Stimulated activated memory B cell treated with anti-CD40 and anti-IgM and Interleukin-4, amounts not matched to agents 10 μg/mL and 1 μg/mL and 100 μg/mL, for 72 hours (primary cell): ENCODE measurements at regions not wholly inside any gene's neighbourhood (a gene's known extent, or its start where the extent isn't known, plus 50 kb on each side); places are given as distances from the start of the nearest gene placed in this dataset.
A peak's percentile ranks its signal among the peaks of the same experiment; 100 is the strongest.
"Not testable (repeated sequence)": the region's sequence is repeated elsewhere in the genome, so short reads cannot be mapped to it uniquely, and the experiment has no call there.

Experiments
- ATAC-seq: fragments of 150-1000 bp; cut with Tn5 transposase; 2 replicates; pipeline ENCODE4 v1.10.0; 2021
- H3K27ac Mint-ChIP-seq: one replicate; pipeline ENCODE4 v1.8.0; 2022; ENCODE audit warnings: mild to moderate bottlenecking, mixed read lengths
- H3K27me3 Mint-ChIP-seq: one replicate; pipeline ENCODE4 v1.8.0; 2022; ENCODE audit warnings: mixed read lengths
- H3K36me3 Mint-ChIP-seq: one replicate; pipeline ENCODE4 v1.8.0; 2022; ENCODE audit warnings: mixed read lengths
- H3K4me1 Mint-ChIP-seq: one replicate; pipeline ENCODE4 v1.8.0; 2022; ENCODE audit warnings: mixed read lengths
- H3K4me3 Mint-ChIP-seq: one replicate; pipeline ENCODE4 v1.8.0; 2022; ENCODE audit warnings: mild to moderate bottlenecking, moderate library complexity, mixed read lengths
- H3K9me3 Mint-ChIP-seq: one replicate; pipeline ENCODE4 v1.8.0; 2022; ENCODE audit warnings: mixed read lengths

DNA sequence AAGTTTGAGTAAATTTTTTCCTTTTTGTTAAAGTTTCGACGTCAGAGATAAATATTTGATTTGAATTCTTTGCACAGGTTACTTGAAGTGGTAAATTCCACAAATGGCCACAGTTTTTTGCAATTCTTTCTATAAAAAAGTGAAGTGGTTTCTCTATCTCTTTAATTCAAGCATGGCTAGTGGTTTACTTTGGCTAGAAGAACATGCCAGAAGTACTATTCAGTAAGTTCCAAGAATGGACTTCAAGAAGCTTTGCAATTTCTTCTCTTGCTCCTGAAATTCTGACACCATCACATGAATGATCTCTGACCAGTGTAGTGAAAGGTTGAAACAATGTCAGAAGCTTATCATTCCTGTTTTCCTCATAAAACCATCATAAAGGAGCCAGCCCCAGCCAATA lies 55.7 kb upstream of the RNPC3 start:
- Mint-ChIP-seq H3K27ac (no peak overlapping the region), H3K9me3 (peaks cover 4% of the 10 kb centered on the region), H3K36me3 (no peaks in the 10 kb centered on the region), H3K4me1 (no peaks in the 10 kb centered on the region), H3K4me3 (no peak overlapping the region), H3K27me3 (peaks cover 19% of the 10 kb centered on the region)
- no peak for ATAC-seq

DNA sequence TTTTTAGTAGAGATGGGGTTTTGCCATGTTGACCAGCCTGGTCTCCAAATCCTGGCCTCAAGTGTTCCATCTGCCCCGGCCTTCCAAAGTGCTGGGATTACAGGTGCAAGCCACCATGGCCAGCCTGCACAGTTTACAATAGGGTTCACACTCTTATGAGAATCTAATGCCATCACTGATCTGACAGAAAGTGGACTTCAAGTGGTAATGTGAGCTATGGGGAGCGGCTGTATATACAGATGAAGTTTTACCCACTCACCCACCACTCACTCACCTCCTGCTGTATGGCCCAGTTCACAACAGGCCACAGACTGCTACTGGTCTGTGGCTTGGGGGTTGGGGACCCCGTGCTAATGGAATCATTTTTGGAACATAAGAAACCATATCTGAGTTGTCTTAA lies 58.4 kb upstream of the RNPC3 start:
- Mint-ChIP-seq H3K4me1 (no peaks in the 10 kb centered on the region), H3K36me3 (no peaks in the 10 kb centered on the region), H3K27ac (no peak overlapping the region), H3K27me3 (peaks cover 19% of the 10 kb centered on the region), H3K4me3 (no peak overlapping the region), H3K9me3 (peaks cover 4% of the 10 kb centered on the region)
- ATAC-seq = peak; percentile 20

DNA sequence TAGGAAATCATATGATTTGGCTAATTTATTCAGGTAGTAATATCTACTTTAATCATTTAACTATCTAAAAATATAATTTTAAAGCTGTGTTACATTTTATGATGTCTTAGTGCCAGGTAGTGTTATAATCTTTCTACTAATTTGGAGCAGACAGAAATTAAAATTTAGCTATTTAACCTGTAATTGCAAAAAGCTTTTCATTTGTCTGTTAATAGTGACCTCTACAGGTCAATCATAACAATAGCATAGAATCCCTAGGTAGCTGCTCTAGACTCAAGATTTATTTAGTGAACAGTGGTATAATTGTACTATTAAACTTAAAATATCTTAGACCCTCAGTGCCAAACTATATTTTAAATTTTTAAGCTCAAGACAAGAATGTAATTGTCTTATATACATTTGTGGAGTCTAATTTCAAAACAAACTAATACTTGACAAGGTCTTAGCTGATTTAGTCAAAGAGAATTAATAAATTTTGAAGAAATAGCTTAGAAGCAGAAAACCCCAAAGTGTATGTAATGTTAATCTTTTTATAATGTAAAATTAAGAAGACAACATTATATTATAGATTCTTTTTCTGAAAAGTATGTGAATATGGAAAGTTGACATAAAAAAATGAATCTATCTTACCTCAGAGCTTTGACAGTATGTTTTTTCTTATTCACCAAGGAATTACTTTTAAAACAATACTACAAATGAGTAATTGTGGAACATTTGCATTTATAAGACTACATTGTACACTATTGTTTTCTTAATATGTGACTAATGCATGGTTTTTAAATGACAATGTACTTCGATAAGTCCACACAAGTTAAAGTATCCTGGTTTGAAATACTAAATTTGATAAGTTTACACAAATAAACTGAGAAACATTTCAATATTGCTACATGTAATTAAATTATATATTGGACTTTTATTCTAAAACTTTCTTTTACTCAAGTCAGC lies 64.1 kb upstream of the RNPC3 start:
- H3K27me3 Mint-ChIP-seq = no peaks in the 10 kb centered on the region
- H3K36me3 Mint-ChIP-seq = no peaks in the 10 kb centered on the region
- H3K27ac Mint-ChIP-seq = no peak overlapping the region
- ATAC-seq = no peak
- H3K4me1 Mint-ChIP-seq = no peaks in the 10 kb centered on the region
- no peak overlapping the region for H3K4me3 Mint-ChIP-seq
- H3K9me3 Mint-ChIP-seq = no peaks in the 10 kb centered on the region

DNA sequence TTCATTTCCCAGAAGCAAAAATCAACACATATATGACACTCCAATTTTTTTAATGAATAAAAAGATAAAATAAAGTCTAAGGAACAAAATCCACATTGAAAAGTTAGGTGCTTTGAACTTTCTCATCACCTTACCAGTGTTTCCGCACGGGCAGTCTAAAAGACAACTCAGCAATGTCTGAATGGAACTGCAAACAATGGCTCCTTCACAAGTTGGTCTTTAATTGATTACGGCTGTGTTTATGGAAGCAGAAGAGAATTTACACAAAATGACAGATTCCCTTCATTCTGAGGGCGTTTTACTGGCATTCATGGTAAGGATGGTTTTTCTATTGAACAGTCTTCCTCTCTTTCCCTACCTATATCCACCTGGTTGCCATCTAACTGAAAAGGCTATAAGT lies 65.0 kb upstream of the RNPC3 start:
- H3K4me3 Mint-ChIP-seq = no peak overlapping the region
- no peaks in the 10 kb centered on the region for H3K9me3 Mint-ChIP-seq
- ATAC-seq = no peak
- H3K4me1 Mint-ChIP-seq = no peaks in the 10 kb centered on the region
- H3K36me3 Mint-ChIP-seq = no peaks in the 10 kb centered on the region
- H3K27ac Mint-ChIP-seq = no peak overlapping the region
- no peaks in the 10 kb centered on the region for H3K27me3 Mint-ChIP-seq

GRCh38 chr1:103459346-103459745 lies 66.2 kb upstream of the RNPC3 start:
- ATAC-seq = no peak
- no peaks in the 10 kb centered on the region for H3K4me1 Mint-ChIP-seq
- no peaks in the 10 kb centered on the region for H3K27me3 Mint-ChIP-seq
- H3K27ac Mint-ChIP-seq = no peak overlapping the region
- H3K9me3 Mint-ChIP-seq = no peaks in the 10 kb centered on the region
- no peak overlapping the region for H3K4me3 Mint-ChIP-seq
- H3K36me3 Mint-ChIP-seq = no peaks in the 10 kb centered on the region

DNA sequence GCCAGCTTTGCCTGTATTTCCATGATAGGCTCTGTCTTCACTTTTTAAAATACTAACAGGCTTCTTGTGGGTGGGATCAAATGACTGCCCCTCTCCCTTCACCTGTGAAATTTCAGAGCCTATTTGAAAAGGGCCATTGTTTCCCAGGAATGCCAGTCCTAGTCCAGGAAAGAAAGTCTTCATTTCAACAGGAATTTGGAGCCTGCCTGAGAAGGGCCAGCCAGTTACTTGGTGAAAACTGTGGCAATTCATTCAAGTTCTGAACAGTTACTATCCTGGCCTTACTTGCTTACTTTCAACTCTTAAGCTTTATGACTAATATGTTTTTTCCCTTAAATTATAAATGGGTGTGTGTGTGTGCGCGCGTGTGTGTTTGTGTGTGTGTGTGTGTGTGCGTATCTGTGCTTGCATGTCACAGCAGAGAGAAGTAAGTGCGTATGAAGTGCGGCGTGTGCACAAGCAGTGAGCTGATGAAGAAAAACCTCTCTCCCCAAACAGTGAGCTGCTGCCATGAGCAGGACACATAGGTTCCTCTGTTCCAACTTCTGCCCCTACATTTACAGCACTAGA lies 67.5 kb upstream of the RNPC3 start:
- no peaks in the 10 kb centered on the region for H3K27me3 Mint-ChIP-seq
- no peaks in the 10 kb centered on the region for H3K9me3 Mint-ChIP-seq
- H3K27ac Mint-ChIP-seq = no peak overlapping the region
- H3K4me3 Mint-ChIP-seq = no peak overlapping the region
- no peaks in the 10 kb centered on the region for H3K36me3 Mint-ChIP-seq
- ATAC-seq = no peak
- H3K4me1 Mint-ChIP-seq = no peaks in the 10 kb centered on the region

GRCh38 chr1:103448560-103448959 lies 76.9 kb upstream of the RNPC3 start:
- no peak overlapping the region for H3K4me3 Mint-ChIP-seq
- no peaks in the 10 kb centered on the region for H3K27me3 Mint-ChIP-seq
- H3K27ac Mint-ChIP-seq = no peak overlapping the region
- H3K9me3 Mint-ChIP-seq = no peaks in the 10 kb centered on the region
- H3K36me3 Mint-ChIP-seq = no peaks in the 10 kb centered on the region
- H3K4me1 Mint-ChIP-seq = no peaks in the 10 kb centered on the region
- ATAC-seq = no peak

DNA sequence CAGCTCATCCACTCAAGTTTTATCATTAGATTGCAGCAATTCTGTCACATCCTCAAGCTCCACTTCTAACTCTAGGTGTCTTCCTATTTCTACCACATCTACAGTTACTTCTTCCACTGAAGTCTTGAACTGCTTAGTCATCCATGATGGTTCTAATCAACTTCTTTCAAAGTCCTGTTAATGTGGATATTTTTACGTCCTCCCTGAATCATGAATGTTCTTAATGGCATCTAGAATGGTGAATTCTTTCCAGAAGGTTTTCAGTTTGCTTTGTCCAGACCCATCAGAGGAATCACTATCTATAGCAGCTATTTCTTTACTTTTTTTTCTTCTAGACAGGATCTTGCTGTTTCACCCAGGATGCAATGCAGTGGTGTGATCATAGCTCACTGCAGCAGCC lies 78.0 kb upstream of the RNPC3 start:
- Mint-ChIP-seq H3K4me1 (no peaks in the 10 kb centered on the region), H3K27me3 (no peaks in the 10 kb centered on the region), H3K4me3 (no peak overlapping the region), H3K36me3 (no peaks in the 10 kb centered on the region), H3K27ac (no peak overlapping the region), H3K9me3 (no peaks in the 10 kb centered on the region)
- ATAC-seq = no peak

- Mint-ChIP-seq H3K27me3 (no peaks in the 10 kb centered on the region), H3K9me3 (no peaks in the 10 kb centered on the region), H3K27ac (no peak overlapping the region), H3K4me1 (no peaks in the 10 kb centered on the region), H3K4me3 (no peak overlapping the region), H3K36me3 (no peaks in the 10 kb centered on the region)
- no peak for ATAC-seq
Measured at GRCh38 chr1:103441342-103441741, 84.2 kb upstream of the RNPC3 start.

GRCh38 chr1:103436568-103437100 lies 88.9 kb upstream of the RNPC3 start:
- H3K36me3 Mint-ChIP-seq, H3K27me3 Mint-ChIP-seq, H3K4me1 Mint-ChIP-seq, H3K27ac Mint-ChIP-seq, H3K9me3 Mint-ChIP-seq, ATAC-seq, H3K4me3 Mint-ChIP-seq: not testable (repeated sequence)

GRCh38 chr1:103435443-103435842 lies 90.1 kb upstream of the RNPC3 start:
- ATAC-seq = no peak
- no peaks in the 10 kb centered on the region for H3K4me1 Mint-ChIP-seq
- no peaks in the 10 kb centered on the region for H3K27me3 Mint-ChIP-seq
- no peak overlapping the region for H3K27ac Mint-ChIP-seq
- H3K4me3 Mint-ChIP-seq = no peak overlapping the region
- no peaks in the 10 kb centered on the region for H3K36me3 Mint-ChIP-seq
- peaks cover 3% of the 10 kb centered on the region for H3K9me3 Mint-ChIP-seq

GRCh38 chr1:103424650-103425049 lies 100.8 kb upstream of the RNPC3 start:
- no peak for ATAC-seq
- Mint-ChIP-seq H3K36me3 (no peaks in the 10 kb centered on the region), H3K27me3 (no peaks in the 10 kb centered on the region), H3K4me1 (no peaks in the 10 kb centered on the region), H3K9me3 (peaks cover 4% of the 10 kb centered on the region), H3K4me3 (no peak overlapping the region), H3K27ac (no peak overlapping the region)

- ATAC-seq = no peak
- no peaks in the 10 kb centered on the region for H3K36me3 Mint-ChIP-seq
- peaks cover 4% of the 10 kb centered on the region for H3K9me3 Mint-ChIP-seq
- no peaks in the 10 kb centered on the region for H3K27me3 Mint-ChIP-seq
- no peaks in the 10 kb centered on the region for H3K4me1 Mint-ChIP-seq
- no peak overlapping the region for H3K4me3 Mint-ChIP-seq
- no peak overlapping the region for H3K27ac Mint-ChIP-seq
Measured at GRCh38 chr1:103416681-103417286, 108.7 kb upstream of the RNPC3 start.

- H3K36me3 Mint-ChIP-seq = no peaks in the 10 kb centered on the region
- ATAC-seq = no peak
- H3K27ac Mint-ChIP-seq = no peak overlapping the region
- peaks cover 17% of the 10 kb centered on the region for H3K9me3 Mint-ChIP-seq
- no peaks in the 10 kb centered on the region for H3K4me1 Mint-ChIP-seq
- no peaks in the 10 kb centered on the region for H3K27me3 Mint-ChIP-seq
- no peak overlapping the region for H3K4me3 Mint-ChIP-seq
Measured at GRCh38 chr1:103387898-103388297, 137.6 kb upstream of the RNPC3 start.

GRCh38 chr1:103373991-103374390 lies 151.5 kb upstream of the RNPC3 start:
- Mint-ChIP-seq H3K9me3 (peaks cover 4% of the 10 kb centered on the region), H3K4me3 (no peak overlapping the region), H3K4me1 (no peaks in the 10 kb centered on the region), H3K27ac (no peak overlapping the region), H3K27me3 (no peaks in the 10 kb centered on the region), H3K36me3 (no peaks in the 10 kb centered on the region)
- ATAC-seq = no peak

- no peaks in the 10 kb centered on the region for H3K27me3 Mint-ChIP-seq
- H3K27ac Mint-ChIP-seq = no peak overlapping the region
- no peaks in the 10 kb centered on the region for H3K4me1 Mint-ChIP-seq
- no peaks in the 10 kb centered on the region for H3K36me3 Mint-ChIP-seq
- ATAC-seq = no peak
- no peaks in the 10 kb centered on the region for H3K9me3 Mint-ChIP-seq
- no peak overlapping the region for H3K4me3 Mint-ChIP-seq
Measured at GRCh38 chr1:103372866-103373265, 152.6 kb upstream of the RNPC3 start.
